ACC112 (cell line): ENCODE measurements at regions not wholly inside any gene's neighbourhood (a gene's known extent, or its start where the extent isn't known, plus 50 kb on each side); places are given as distances from the start of the nearest gene placed in this dataset.
"Not testable (repeated sequence)": the region's sequence is repeated elsewhere in the genome, so short reads cannot be mapped to it uniquely, and the experiment has no call there.

Source experiments
- H2AFZ ChIP-seq: fragments of 200-600 bp; sonication (generic); one replicate; pipeline ENCODE4 v1.6.0; 2017; ENCODE audit warnings: antibody characterized with exemption, low read length; ENCODE audit not compliant: unreplicated experiment
- H3K27ac ChIP-seq: fragments of 200-600 bp; sonication (generic); 2 replicates; pipeline ENCODE4 v1.5.1; 2014; ENCODE audit warnings: low read depth, mild to moderate bottlenecking, antibody characterized with exemption, low read length, moderate library complexity
- H3K27me3 ChIP-seq: fragments of 200-600 bp; sonication (generic); 2 replicates; pipeline ENCODE4 v1.6.1; 2014; ENCODE audit warnings: mild to moderate bottlenecking, antibody characterized with exemption, low read length, moderate library complexity, mixed read lengths; ENCODE audit not compliant: insufficient read depth
- H3K36me3 ChIP-seq: fragments of 200-600 bp; sonication (generic); 2 replicates; pipeline ENCODE4 v1.6.1; 2016; ENCODE audit warnings: mild to moderate bottlenecking, antibody characterized with exemption, low read length, moderate library complexity, mixed read lengths; ENCODE audit not compliant: insufficient read depth
- H3K4me1 ChIP-seq: fragments of 200-600 bp; sonication (generic); one replicate; pipeline ENCODE4 v1.6.1; 2016; ENCODE audit warnings: low read length, mixed read lengths; ENCODE audit not compliant: insufficient read depth, unreplicated experiment, control insufficient read depth
- H3K4me3 ChIP-seq: fragments of 200-600 bp; sonication (generic); 2 replicates; pipeline ENCODE4 v1.5.1; 2014; ENCODE audit warnings: mild to moderate bottlenecking, low read depth, low read length
- H3K79me2 ChIP-seq: fragments of 200-600 bp; sonication (generic); one replicate; pipeline ENCODE4 v1.6.0; 2016; ENCODE audit warnings: low read length; ENCODE audit not compliant: control insufficient read depth, unreplicated experiment, insufficient read depth

- not testable (repeated sequence) for H3K4me1 ChIP-seq, H2AFZ ChIP-seq, H3K27ac ChIP-seq, H3K79me2 ChIP-seq, H3K27me3 ChIP-seq, H3K36me3 ChIP-seq, H3K4me3 ChIP-seq
These were observed 315.3 kb downstream of the PREX1 start for GRCh38 chr20:48512539-48512938.

- H3K27ac ChIP-seq, H3K79me2 ChIP-seq, H3K27me3 ChIP-seq: not testable (repeated sequence)
These were observed 322.7 kb downstream of the PREX1 start for GRCh38 chr20:48505066-48505465.

GRCh38 chr20:48503166-48503815 is 324.5 kb downstream of the PREX1 start:
- H2AFZ ChIP-seq: no peak overlapping the region
- H3K36me3 ChIP-seq: no peaks in the 10 kb centered on the region
- no peaks in the 10 kb centered on the region for H3K27me3 ChIP-seq
- no peak overlapping the region for H3K27ac ChIP-seq
- no peaks in the 10 kb centered on the region for H3K4me1 ChIP-seq
- no peak overlapping the region for H3K4me3 ChIP-seq
- H3K79me2 ChIP-seq: no peaks in the 10 kb centered on the region

More at GRCh38 chr20:48505066-48505465, 322.7 kb downstream of the PREX1 start:
- not testable (repeated sequence) for H2AFZ ChIP-seq, H3K36me3 ChIP-seq, H3K4me3 ChIP-seq, H3K4me1 ChIP-seq

- H2AFZ ChIP-seq: no peak overlapping the region
- H3K4me3 ChIP-seq: no peak overlapping the region
- H3K36me3 ChIP-seq: no peaks in the 10 kb centered on the region
- H3K27me3 ChIP-seq: no peaks in the 10 kb centered on the region
- no peaks in the 10 kb centered on the region for H3K4me1 ChIP-seq
- H3K79me2 ChIP-seq: no peaks in the 10 kb centered on the region
- no peak overlapping the region for H3K27ac ChIP-seq
These were observed 325.0 kb downstream of the PREX1 start for GRCh38 chr20:48502758-48503157.

- Histone ChIP-seq H3K79me2 (no peaks in the 10 kb centered on the region), H3K4me1 (no peaks in the 10 kb centered on the region), H3K36me3 (no peaks in the 10 kb centered on the region), H2AFZ (no peak overlapping the region), H3K27ac (no peak overlapping the region), H3K4me3 (no peak overlapping the region), H3K27me3 (no peaks in the 10 kb centered on the region)
These were observed 325.8 kb downstream of the PREX1 start for GRCh38 chr20:48502016-48502415.

DNA sequence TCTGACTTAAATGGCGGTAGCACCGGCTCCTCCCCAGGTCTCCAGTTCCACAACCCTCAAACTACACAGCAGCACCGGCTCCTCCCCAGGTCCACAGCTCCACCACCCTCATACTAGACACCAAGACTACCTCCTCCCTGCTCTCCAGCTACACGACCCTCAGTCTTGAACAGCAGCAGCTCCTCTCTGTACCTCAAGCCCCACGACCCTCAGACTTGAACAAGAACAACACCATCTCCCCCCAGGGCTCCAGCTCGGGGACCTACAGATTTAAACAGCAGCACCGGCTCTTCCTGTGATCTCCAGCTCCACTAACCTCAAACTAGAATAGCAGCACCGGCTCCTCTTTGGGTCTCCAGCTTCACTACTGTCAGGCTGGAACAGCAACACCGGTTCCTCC is 326.9 kb downstream of the PREX1 start:
- not testable (repeated sequence) for H3K27me3 ChIP-seq, H3K4me1 ChIP-seq, H3K4me3 ChIP-seq, H2AFZ ChIP-seq, H3K79me2 ChIP-seq, H3K36me3 ChIP-seq, H3K27ac ChIP-seq

- H3K79me2 ChIP-seq, H3K4me3 ChIP-seq, H2AFZ ChIP-seq, H3K27ac ChIP-seq, H3K36me3 ChIP-seq, H3K27me3 ChIP-seq, H3K4me1 ChIP-seq: not testable (repeated sequence)
These were observed 328.9 kb downstream of the PREX1 start for GRCh38 chr20:48498939-48499338.

- H3K27ac ChIP-seq, H3K36me3 ChIP-seq, H3K4me3 ChIP-seq, H3K79me2 ChIP-seq, H2AFZ ChIP-seq, H3K4me1 ChIP-seq, H3K27me3 ChIP-seq: not testable (repeated sequence)
These were observed 329.7 kb downstream of the PREX1 start for GRCh38 chr20:48498125-48498524.

DNA sequence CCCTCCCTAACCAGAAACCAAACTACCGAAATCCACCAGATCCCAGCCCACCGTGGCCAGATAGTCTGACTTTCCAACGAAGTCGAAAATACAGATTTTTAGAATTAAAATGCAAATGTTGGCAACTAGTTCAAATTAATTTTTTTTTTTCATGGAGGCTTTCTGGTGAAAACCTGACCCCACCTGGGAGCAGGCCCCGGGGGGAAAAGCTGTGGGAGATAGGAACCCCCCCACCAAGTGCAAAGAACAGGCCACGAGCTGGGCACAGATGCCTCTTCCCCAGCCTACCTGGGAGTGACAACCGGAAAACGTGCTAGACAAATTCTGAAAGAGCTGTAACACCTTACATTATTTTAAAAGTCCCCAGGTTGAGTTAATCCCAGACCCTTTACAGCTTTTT is 333.8 kb downstream of the PREX1 start:
- Histone ChIP-seq H3K36me3 (no peaks in the 10 kb centered on the region), H3K4me3 (no peak overlapping the region), H2AFZ (no peak overlapping the region), H3K4me1 (no peaks in the 10 kb centered on the region), H3K27me3 (peaks cover 11% of the 10 kb centered on the region; the same call in 1 of the 2 replicates), H3K79me2 (no peaks in the 10 kb centered on the region), H3K27ac (no peak overlapping the region)

GRCh38 chr20:48493331-48493730 is 334.5 kb downstream of the PREX1 start:
- H3K27ac ChIP-seq, H3K4me3 ChIP-seq: not testable (repeated sequence)
- H3K27me3 ChIP-seq: peaks cover 11% of the 10 kb centered on the region; the same call in 1 of the 2 replicates

DNA sequence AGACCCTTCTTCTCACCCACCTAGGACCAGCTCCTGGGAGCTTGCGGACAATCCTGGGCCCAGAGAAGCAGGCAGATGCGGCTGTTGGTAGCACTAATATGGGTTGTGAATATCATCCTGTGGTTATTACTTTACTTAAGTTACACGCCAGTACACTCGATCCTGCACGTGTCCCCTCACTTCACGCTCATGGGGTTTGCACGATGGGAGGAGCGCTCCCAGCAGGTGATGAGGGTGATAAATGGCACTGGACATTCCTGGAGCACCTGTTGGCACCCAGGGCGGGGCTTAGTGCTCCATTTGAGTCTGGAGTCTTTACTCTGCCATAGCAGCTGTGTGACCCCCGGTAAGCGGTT is 335.1 kb downstream of the PREX1 start:
- Histone ChIP-seq H3K27me3 (peaks cover 11% of the 10 kb centered on the region; the same call in 1 of the 2 replicates), H3K27ac (no peak overlapping the region), H3K36me3 (no peaks in the 10 kb centered on the region), H2AFZ (no peak overlapping the region), H3K79me2 (no peaks in the 10 kb centered on the region), H3K4me3 (no peak overlapping the region), H3K4me1 (no peaks in the 10 kb centered on the region)

More at GRCh38 chr20:48493331-48493730, 334.5 kb downstream of the PREX1 start:
- H2AFZ ChIP-seq, H3K36me3 ChIP-seq, H3K4me1 ChIP-seq, H3K79me2 ChIP-seq: not testable (repeated sequence)
